ENCODE measurements at regions not wholly inside any gene's neighbourhood (a gene's known extent, or its start where the extent isn't known, plus 50 kb on each side); places are given as distances from the start of the nearest gene placed in this dataset.

- no peak overlapping the region for H3K9ac ChIP-seq (ENCODE audit: low read length)
Measured at GRCh38 chr11:82373781-82374542, 359.7 kb downstream of the FAM181B start.

GRCh38 chr11:82365351-82365750, 368.3 kb downstream of the FAM181B start:
- no peak for DNase-seq (ENCODE audit: low read depth)
- Histone ChIP-seq H3K36me3 (ENCODE audit: control insufficient read depth, insufficient read depth, low read length, severe bottlenecking) (no peaks in the 10 kb centered on the region), H3K27me3 (replicated peaks; ENCODE audit: control insufficient read depth, insufficient read depth, low read length) (no peaks in the 10 kb centered on the region), H3K9me3 (ENCODE audit: control insufficient read depth, low read length) (no peaks in the 10 kb centered on the region), H3K9ac (ENCODE audit: low read length) (no peak overlapping the region), H3K4me1 (ENCODE audit: control insufficient read depth, insufficient read depth, low read length) (no peaks in the 10 kb centered on the region), H3K4me3 (ENCODE audit: low read length) (no peak overlapping the region)

More at GRCh38 chr11:82373781-82374542, 359.7 kb downstream of the FAM181B start:
- Histone ChIP-seq H3K27me3 (replicated peaks; ENCODE audit: control insufficient read depth, insufficient read depth, low read length) (no peaks in the 10 kb centered on the region), H3K36me3 (ENCODE audit: control insufficient read depth, insufficient read depth, low read length, severe bottlenecking) (no peaks in the 10 kb centered on the region), H3K4me1 (ENCODE audit: control insufficient read depth, insufficient read depth, low read length) (no peaks in the 10 kb centered on the region), H3K9me3 (ENCODE audit: control insufficient read depth, low read length) (no peaks in the 10 kb centered on the region), H3K4me3 (ENCODE audit: low read length) (no peak overlapping the region)
- no peak for DNase-seq (ENCODE audit: low read depth)

GRCh38 chr11:82356316-82356715, 377.3 kb downstream of the FAM181B start:
- no peak for DNase-seq (ENCODE audit: low read depth)
- Histone ChIP-seq H3K36me3 (ENCODE audit: control insufficient read depth, insufficient read depth, low read length, severe bottlenecking) (no peaks in the 10 kb centered on the region), H3K9ac (ENCODE audit: low read length) (no peak overlapping the region), H3K4me1 (ENCODE audit: control insufficient read depth, insufficient read depth, low read length) (no peaks in the 10 kb centered on the region), H3K9me3 (ENCODE audit: control insufficient read depth, low read length) (no peaks in the 10 kb centered on the region), H3K4me3 (ENCODE audit: low read length) (no peak overlapping the region), H3K27me3 (replicated peaks; ENCODE audit: control insufficient read depth, insufficient read depth, low read length) (no peaks in the 10 kb centered on the region)

GRCh38 chr11:82355313-82355823, 378.3 kb downstream of the FAM181B start:
- Histone ChIP-seq H3K4me3 (ENCODE audit: low read length) (no peak overlapping the region), H3K4me1 (ENCODE audit: control insufficient read depth, insufficient read depth, low read length) (no peaks in the 10 kb centered on the region), H3K36me3 (ENCODE audit: control insufficient read depth, insufficient read depth, low read length, severe bottlenecking) (no peaks in the 10 kb centered on the region), H3K27me3 (replicated peaks; ENCODE audit: control insufficient read depth, insufficient read depth, low read length) (no peaks in the 10 kb centered on the region), H3K9ac (ENCODE audit: low read length) (no peak overlapping the region), H3K9me3 (ENCODE audit: control insufficient read depth, low read length) (no peaks in the 10 kb centered on the region)
- DNase-seq (ENCODE audit: low read depth): no peak

GRCh38 chr11:82326853-82327252, 406.8 kb downstream of the FAM181B start:
- H3K4me3 ChIP-seq (ENCODE audit: low read length): no peak overlapping the region
- no peaks in the 10 kb centered on the region for H3K27me3 ChIP-seq (replicated peaks; ENCODE audit: control insufficient read depth, insufficient read depth, low read length)
- no peak for DNase-seq (ENCODE audit: low read depth)
- H3K9ac ChIP-seq (ENCODE audit: low read length): no peak overlapping the region
- no peaks in the 10 kb centered on the region for H3K36me3 ChIP-seq (ENCODE audit: control insufficient read depth, insufficient read depth, low read length, severe bottlenecking)
- H3K9me3 ChIP-seq (ENCODE audit: control insufficient read depth, low read length): peaks cover 4% of the 10 kb centered on the region
- H3K4me1 ChIP-seq (ENCODE audit: control insufficient read depth, insufficient read depth, low read length): no peaks in the 10 kb centered on the region

- H3K4me1 ChIP-seq (ENCODE audit: control insufficient read depth, insufficient read depth, low read length): no peaks in the 10 kb centered on the region
- no peak for DNase-seq (ENCODE audit: low read depth)
- no peak overlapping the region for H3K4me3 ChIP-seq (ENCODE audit: low read length)
- no peaks in the 10 kb centered on the region for H3K36me3 ChIP-seq (ENCODE audit: control insufficient read depth, insufficient read depth, low read length, severe bottlenecking)
- H3K9ac ChIP-seq (ENCODE audit: low read length): no peak overlapping the region
- H3K9me3 ChIP-seq (ENCODE audit: control insufficient read depth, low read length): peaks cover 4% of the 10 kb centered on the region
- H3K27me3 ChIP-seq (replicated peaks; ENCODE audit: control insufficient read depth, insufficient read depth, low read length): no peaks in the 10 kb centered on the region
Measured at GRCh38 chr11:82321206-82321605, 412.5 kb downstream of the FAM181B start.

GRCh38 chr11:82315093-82315492, 418.6 kb downstream of the FAM181B start:
- Histone ChIP-seq H3K27me3 (replicated peaks; ENCODE audit: control insufficient read depth, insufficient read depth, low read length) (no peaks in the 10 kb centered on the region), H3K4me1 (ENCODE audit: control insufficient read depth, insufficient read depth, low read length) (no peaks in the 10 kb centered on the region), H3K9ac (ENCODE audit: low read length) (no peak overlapping the region), H3K9me3 (ENCODE audit: control insufficient read depth, low read length) (no peaks in the 10 kb centered on the region), H3K4me3 (ENCODE audit: low read length) (no peak overlapping the region), H3K36me3 (ENCODE audit: control insufficient read depth, insufficient read depth, low read length, severe bottlenecking) (no peaks in the 10 kb centered on the region)
- DNase-seq (ENCODE audit: low read depth): no peak

- no peak overlapping the region for H3K4me3 ChIP-seq (ENCODE audit: low read length)
- H3K9me3 ChIP-seq (ENCODE audit: control insufficient read depth, low read length): no peaks in the 10 kb centered on the region
- no peak overlapping the region for H3K9ac ChIP-seq (ENCODE audit: low read length)
- no peaks in the 10 kb centered on the region for H3K4me1 ChIP-seq (ENCODE audit: control insufficient read depth, insufficient read depth, low read length)
- H3K36me3 ChIP-seq (ENCODE audit: control insufficient read depth, insufficient read depth, low read length, severe bottlenecking): no peaks in the 10 kb centered on the region
- DNase-seq (ENCODE audit: low read depth): no peak
- no peaks in the 10 kb centered on the region for H3K27me3 ChIP-seq (replicated peaks; ENCODE audit: control insufficient read depth, insufficient read depth, low read length)
Measured at GRCh38 chr11:82308979-82309378, 424.7 kb downstream of the FAM181B start.

- Histone ChIP-seq H3K9me3 (ENCODE audit: control insufficient read depth, low read length) (no peaks in the 10 kb centered on the region), H3K4me3 (ENCODE audit: low read length) (no peak overlapping the region), H3K36me3 (ENCODE audit: control insufficient read depth, insufficient read depth, low read length, severe bottlenecking) (no peaks in the 10 kb centered on the region), H3K27me3 (replicated peaks; ENCODE audit: control insufficient read depth, insufficient read depth, low read length) (no peaks in the 10 kb centered on the region), H3K4me1 (ENCODE audit: control insufficient read depth, insufficient read depth, low read length) (no peaks in the 10 kb centered on the region), H3K9ac (ENCODE audit: low read length) (no peak overlapping the region)
- DNase-seq (ENCODE audit: low read depth): no peak
Measured at GRCh38 chr11:82305123-82305522, 428.5 kb downstream of the FAM181B start.

GRCh38 chr11:82303671-82304070, 430.0 kb downstream of the FAM181B start:
- no peaks in the 10 kb centered on the region for H3K36me3 ChIP-seq (ENCODE audit: control insufficient read depth, insufficient read depth, low read length, severe bottlenecking)
- no peaks in the 10 kb centered on the region for H3K27me3 ChIP-seq (replicated peaks; ENCODE audit: control insufficient read depth, insufficient read depth, low read length)
- H3K4me3 ChIP-seq (ENCODE audit: low read length): no peak overlapping the region
- no peaks in the 10 kb centered on the region for H3K4me1 ChIP-seq (ENCODE audit: control insufficient read depth, insufficient read depth, low read length)
- no peak for DNase-seq (ENCODE audit: low read depth)
- no peaks in the 10 kb centered on the region for H3K9me3 ChIP-seq (ENCODE audit: control insufficient read depth, low read length)
- H3K9ac ChIP-seq (ENCODE audit: low read length): no peak overlapping the region

- no peak overlapping the region for H3K4me3 ChIP-seq (ENCODE audit: low read length)
- no peaks in the 10 kb centered on the region for H3K36me3 ChIP-seq (ENCODE audit: control insufficient read depth, insufficient read depth, low read length, severe bottlenecking)
- no peak for DNase-seq (ENCODE audit: low read depth)
- H3K9me3 ChIP-seq (ENCODE audit: control insufficient read depth, low read length): peaks cover 5% of the 10 kb centered on the region
- H3K4me1 ChIP-seq (ENCODE audit: control insufficient read depth, insufficient read depth, low read length): no peaks in the 10 kb centered on the region
- no peaks in the 10 kb centered on the region for H3K27me3 ChIP-seq (replicated peaks; ENCODE audit: control insufficient read depth, insufficient read depth, low read length)
- H3K9ac ChIP-seq (ENCODE audit: low read length): no peak overlapping the region
Measured at GRCh38 chr11:82288471-82288870, 445.2 kb downstream of the FAM181B start.

- no peak for DNase-seq (ENCODE audit: low read depth)
- Histone ChIP-seq H3K9ac (ENCODE audit: low read length) (no peak overlapping the region), H3K4me1 (ENCODE audit: control insufficient read depth, insufficient read depth, low read length) (no peaks in the 10 kb centered on the region), H3K4me3 (ENCODE audit: low read length) (no peak overlapping the region), H3K27me3 (replicated peaks; ENCODE audit: control insufficient read depth, insufficient read depth, low read length) (no peaks in the 10 kb centered on the region), H3K9me3 (ENCODE audit: control insufficient read depth, low read length) (peaks cover 4% of the 10 kb centered on the region), H3K36me3 (ENCODE audit: control insufficient read depth, insufficient read depth, low read length, severe bottlenecking) (no peaks in the 10 kb centered on the region)
Measured at GRCh38 chr11:82270870-82271269, 462.8 kb downstream of the FAM181B start.

All from adipocyte (in vitro differentiated cells).